HUES64 (cell line): ENCODE measurements at regions not wholly inside any gene's neighbourhood (a gene's known extent, or its start where the extent isn't known, plus 50 kb on each side); places are given as distances from the start of the nearest gene placed in this dataset.

Experiments used
- H3K27ac ChIP-seq: 2 replicates; pipeline ENCODE4 v1.7.0; 2013; ENCODE audit warnings: low read depth, low read length, inconsistent platforms
- H3K27me3 ChIP-seq: 2 replicates; pipeline ENCODE4 v1.6.1; 2013; ENCODE audit warnings: mild to moderate bottlenecking, low read length; ENCODE audit not compliant: insufficient read depth
- H3K36me3 ChIP-seq: 2 replicates; pipeline ENCODE4 v1.6.1; 2013; ENCODE audit warnings: mild to moderate bottlenecking, low read length; ENCODE audit not compliant: insufficient read depth
- H3K4me1 ChIP-seq: 2 replicates; pipeline ENCODE4 v1.6.1; 2013; ENCODE audit warnings: mild to moderate bottlenecking, low read length, moderate library complexity; ENCODE audit not compliant: insufficient read depth
- H3K4me3 ChIP-seq: 2 replicates; pipeline ENCODE4 v1.5.1; 2013; ENCODE audit warnings: mild to moderate bottlenecking, low read length, moderate library complexity
- H3K9ac ChIP-seq: 2 replicates; pipeline ENCODE4 v1.6.1; 2013; ENCODE audit warnings: mild to moderate bottlenecking, low read depth, low read length
- H3K9me3 ChIP-seq: 2 replicates; pipeline ENCODE4 v1.6.1; 2013; ENCODE audit warnings: low read depth, low read length; ENCODE audit not compliant: insufficient read depth
- WGBS: fragments of 150-250, 120-280 bp; methylation state at CpG from one replicate; pipeline ENCODE4 v1.1.7; 2013; ENCODE audit warnings: missing lambda C conversion rate; 5-methylcytosine and 5-hydroxymethylcytosine counted together

DNA sequence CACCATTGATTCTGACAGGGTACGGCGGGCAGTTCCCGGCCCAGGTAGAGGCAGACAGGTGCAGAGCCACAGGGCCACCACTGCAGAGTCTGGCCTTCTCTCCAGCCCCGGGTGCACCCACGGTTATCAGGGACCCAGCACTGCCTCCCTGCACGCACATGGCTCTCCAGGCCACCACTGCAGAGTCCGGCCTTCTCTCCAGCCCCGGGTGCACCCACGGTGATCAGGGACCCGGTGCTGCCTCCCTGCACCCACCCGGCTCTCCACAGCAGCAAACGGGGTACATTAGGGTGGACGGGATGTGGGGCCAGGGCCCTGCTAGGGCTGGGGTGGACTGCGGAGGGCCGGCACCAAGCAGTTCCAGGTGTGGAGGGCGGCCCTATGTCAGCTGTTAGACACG lies 272.9 kb downstream of the BRD1 start:
- H3K27ac ChIP-seq = no peak overlapping the region
- H3K9ac ChIP-seq = no peak overlapping the region
- H3K4me1 ChIP-seq = peaks cover 6% of the 10 kb centered on the region; the same call in 1 of the 2 replicates
- H3K9me3 ChIP-seq = peaks cover 9% of the 10 kb centered on the region
- 95% methylated on average over 17 of the region's 17 CpGs for WGBS
- no peaks in the 10 kb centered on the region for H3K36me3 ChIP-seq
- no peak overlapping the region for H3K4me3 ChIP-seq
- H3K27me3 ChIP-seq = no peaks in the 10 kb centered on the region

DNA sequence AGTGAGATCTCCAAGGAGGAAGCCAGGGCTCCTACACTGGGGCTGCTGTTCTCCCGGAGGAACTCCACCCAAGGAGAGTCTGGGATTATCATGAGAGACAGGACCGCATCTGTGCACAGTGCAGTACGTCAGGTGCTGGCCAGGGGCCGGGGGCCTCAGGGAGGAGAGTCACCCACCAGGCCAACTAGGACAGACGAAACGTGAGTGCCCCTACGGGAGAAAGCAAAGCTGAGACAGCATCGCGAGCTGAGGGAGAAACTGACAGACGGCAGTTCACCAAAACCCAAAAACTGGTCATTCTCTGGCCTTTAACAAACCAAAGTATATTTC lies 273.4 kb downstream of the BRD1 start:
- 95% methylated on average over 10 of the region's 10 CpGs for WGBS
- H3K4me3 ChIP-seq = no peak overlapping the region
- H3K36me3 ChIP-seq = no peaks in the 10 kb centered on the region
- no peak overlapping the region for H3K9ac ChIP-seq
- H3K27me3 ChIP-seq = no peaks in the 10 kb centered on the region
- peaks cover 6% of the 10 kb centered on the region; the same call in 1 of the 2 replicates for H3K4me1 ChIP-seq
- H3K9me3 ChIP-seq = peaks cover 9% of the 10 kb centered on the region
- no peak overlapping the region for H3K27ac ChIP-seq

DNA sequence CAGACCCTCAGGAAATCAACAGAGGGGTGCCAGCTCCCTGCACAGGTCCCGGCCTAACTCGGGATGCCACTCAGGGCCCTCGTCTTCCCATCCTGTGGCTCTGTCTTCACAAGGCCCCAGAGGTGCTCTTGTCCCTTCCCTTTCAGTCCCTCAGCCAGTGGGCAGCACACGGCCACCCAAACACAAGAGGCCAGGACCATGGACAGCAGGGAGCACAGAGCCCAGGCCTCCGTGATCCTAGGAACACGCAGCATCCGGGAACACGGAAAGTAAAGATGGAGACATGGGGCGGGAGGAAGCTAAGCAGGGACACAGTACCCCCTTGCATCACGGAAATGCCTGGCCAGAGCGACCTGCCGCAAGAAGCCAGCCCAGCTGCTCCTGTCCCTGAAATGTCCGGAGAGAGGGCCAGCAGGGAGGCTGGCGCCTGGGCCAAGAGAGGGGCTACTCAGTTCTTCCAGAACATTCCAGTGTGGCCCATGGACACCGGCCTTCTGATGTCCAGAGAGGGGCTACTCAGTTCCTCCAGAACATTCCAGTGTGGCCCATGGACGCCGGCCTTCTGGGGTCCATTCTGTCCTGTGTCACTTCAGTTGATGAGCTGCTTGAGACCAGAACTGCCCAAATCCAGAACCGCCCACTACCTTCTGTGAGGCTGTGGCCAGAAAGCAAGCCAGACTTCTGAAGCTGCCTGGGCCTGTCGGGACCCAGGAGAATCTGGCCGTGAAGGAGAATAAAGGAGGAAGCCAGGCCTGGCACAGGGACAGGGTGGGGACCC lies 274.0 kb downstream of the BRD1 start:
- Histone ChIP-seq H3K9me3 (peaks cover 9% of the 10 kb centered on the region), H3K27ac (no peak overlapping the region), H3K4me3 (no peak overlapping the region), H3K4me1 (peaks cover 6% of the 10 kb centered on the region; the same call in 1 of the 2 replicates), H3K9ac (no peak overlapping the region), H3K27me3 (no peaks in the 10 kb centered on the region), H3K36me3 (no peaks in the 10 kb centered on the region)
- 90% methylated on average over 20 of the region's 20 CpGs for WGBS

DNA sequence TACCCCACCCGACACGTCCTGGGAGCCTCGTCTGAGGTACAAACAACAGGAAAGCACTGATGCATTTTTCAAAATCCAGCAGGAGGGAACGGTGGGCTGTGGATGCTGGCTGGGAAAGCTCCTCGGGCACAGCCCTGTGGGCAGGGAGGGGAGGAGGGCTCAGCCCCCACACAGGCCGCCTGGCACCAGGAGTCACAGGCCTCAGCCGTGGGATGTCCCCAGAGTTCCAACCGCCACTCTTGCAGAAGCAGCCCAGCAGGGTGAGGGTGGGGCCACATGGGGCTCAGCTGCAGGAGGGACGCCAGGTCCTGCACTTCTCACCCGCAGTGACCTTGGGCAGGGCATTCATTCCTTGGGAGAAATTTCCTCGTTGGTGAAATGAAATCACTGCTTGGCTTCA lies 274.6 kb downstream of the BRD1 start:
- 91% methylated on average over 11 of the region's 11 CpGs for WGBS
- Histone ChIP-seq H3K9ac (no peak overlapping the region), H3K27ac (no peak overlapping the region), H3K4me1 (peaks cover 6% of the 10 kb centered on the region), H3K9me3 (peaks cover 9% of the 10 kb centered on the region), H3K4me3 (no peak overlapping the region), H3K27me3 (no peaks in the 10 kb centered on the region), H3K36me3 (no peaks in the 10 kb centered on the region)

DNA sequence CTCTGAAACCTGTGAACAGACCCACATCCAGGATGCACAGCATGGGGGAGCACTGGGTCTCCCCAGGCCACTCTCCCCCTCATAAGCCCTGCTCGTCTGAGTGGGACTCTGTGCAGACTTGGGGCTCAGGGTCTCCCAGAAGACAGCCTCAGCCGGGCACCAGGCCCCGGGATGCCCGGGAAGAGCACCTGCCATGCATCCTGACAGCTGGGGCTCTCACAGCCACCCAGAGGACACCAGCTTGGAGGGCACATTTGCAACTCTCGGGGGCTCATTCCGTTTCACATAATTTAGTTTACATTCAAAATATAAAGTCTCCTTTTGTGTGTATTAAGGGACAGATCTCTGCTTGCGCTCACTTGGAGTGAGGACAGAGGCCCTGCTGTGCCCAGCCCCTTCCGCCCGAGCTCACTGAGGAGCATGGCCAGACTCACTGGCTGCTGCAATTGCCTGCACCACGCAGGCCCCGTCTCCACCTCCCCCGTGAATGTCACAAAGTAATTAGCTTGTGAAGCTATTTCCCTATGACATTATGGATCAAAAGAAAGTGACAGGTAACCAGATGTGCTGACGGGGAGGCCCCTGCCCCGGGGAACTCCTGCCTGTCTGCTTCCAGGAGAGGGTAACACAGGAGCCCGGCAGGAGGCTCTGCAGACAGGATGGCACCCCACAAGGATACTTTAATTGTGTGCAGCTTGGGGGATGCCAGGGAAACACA lies 275.6 kb downstream of the BRD1 start:
- no peak overlapping the region for H3K9ac ChIP-seq
- peaks cover 6% of the 10 kb centered on the region for H3K4me1 ChIP-seq
- H3K4me3 ChIP-seq = no peak overlapping the region
- 59% methylated on average over 13 of the region's 15 CpGs for WGBS
- no peak overlapping the region for H3K27ac ChIP-seq
- peaks cover 9% of the 10 kb centered on the region for H3K9me3 ChIP-seq
- no peaks in the 10 kb centered on the region for H3K36me3 ChIP-seq
- H3K27me3 ChIP-seq = no peaks in the 10 kb centered on the region

DNA sequence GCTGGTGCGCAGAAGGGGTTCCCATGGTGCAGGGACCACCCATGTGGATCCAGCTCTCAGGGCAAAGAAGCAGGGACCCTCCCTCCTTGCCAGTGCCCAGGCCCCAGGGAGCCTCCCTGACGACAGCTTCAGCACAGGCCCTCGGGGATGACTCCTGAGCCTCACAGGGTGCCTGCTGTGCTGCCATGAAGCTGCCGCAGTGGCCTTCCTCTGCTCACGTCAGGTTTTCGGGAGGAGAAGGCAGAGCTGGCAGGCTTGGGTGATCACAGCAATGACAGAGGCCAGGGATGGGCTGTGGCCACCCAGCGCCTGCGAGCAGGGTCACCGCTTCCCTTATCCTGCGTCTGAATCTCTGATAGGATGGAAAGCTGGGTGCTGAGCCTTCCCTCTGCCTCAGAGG lies 276.2 kb downstream of the BRD1 start:
- WGBS = 93% methylated on average over 10 of the region's 10 CpGs
- H3K27me3 ChIP-seq = no peaks in the 10 kb centered on the region
- peaks cover 9% of the 10 kb centered on the region for H3K9me3 ChIP-seq
- H3K9ac ChIP-seq = no peak overlapping the region
- no peak overlapping the region for H3K4me3 ChIP-seq
- H3K27ac ChIP-seq = no peak overlapping the region
- H3K36me3 ChIP-seq = no peaks in the 10 kb centered on the region
- peaks cover 6% of the 10 kb centered on the region for H3K4me1 ChIP-seq

DNA sequence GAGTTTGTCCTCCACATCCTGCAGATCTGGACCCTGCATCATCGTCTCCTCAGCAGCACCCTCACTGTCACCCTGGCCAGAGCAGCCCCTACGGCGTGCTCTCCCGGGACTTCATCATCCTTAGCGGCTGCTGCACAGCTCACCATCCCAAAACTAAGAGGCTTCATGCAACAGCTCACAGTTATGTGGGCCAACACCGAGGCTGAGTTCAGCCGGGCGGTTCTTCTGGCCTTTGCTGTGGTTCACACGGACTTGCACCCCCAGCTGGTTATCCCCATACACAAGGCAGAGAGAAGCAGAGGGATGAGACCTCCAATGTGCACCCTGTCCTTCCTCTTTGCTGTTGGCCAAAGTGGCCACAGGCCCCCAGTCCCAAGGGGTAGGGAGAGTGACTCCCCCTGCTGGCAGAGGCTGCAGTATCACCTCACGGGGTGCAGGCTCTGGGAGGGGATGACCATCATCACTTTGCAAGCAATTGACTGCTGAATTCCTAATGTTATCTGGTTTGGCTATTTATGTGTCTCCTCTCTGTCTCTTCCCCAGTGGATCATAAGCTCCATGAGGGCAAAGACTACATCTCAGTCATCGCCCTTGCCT lies 276.8 kb downstream of the BRD1 start:
- WGBS = 94% methylated on average over 11 of the region's 11 CpGs
- H3K36me3 ChIP-seq = no peaks in the 10 kb centered on the region
- peaks cover 9% of the 10 kb centered on the region for H3K9me3 ChIP-seq
- H3K9ac ChIP-seq = no peak overlapping the region
- no peak overlapping the region for H3K27ac ChIP-seq
- H3K4me3 ChIP-seq = no peak overlapping the region
- no peaks in the 10 kb centered on the region for H3K27me3 ChIP-seq
- H3K4me1 ChIP-seq = peaks cover 6% of the 10 kb centered on the region

DNA sequence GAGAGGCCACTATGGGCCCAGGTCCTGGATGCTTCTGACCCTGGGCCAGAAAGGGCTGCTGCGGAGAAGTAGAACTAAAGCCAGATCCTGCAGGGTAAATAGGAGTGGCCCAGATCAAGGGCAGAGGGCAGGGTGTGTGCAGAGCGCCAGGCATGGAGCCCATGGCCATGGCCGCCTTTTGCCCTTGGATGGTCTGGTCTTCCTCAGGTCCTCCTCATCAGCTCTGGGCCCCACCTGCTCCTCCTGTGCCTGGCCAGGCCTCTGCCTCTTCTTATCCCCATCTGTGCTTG lies 277.6 kb downstream of the BRD1 start:
- Histone ChIP-seq H3K9me3 (peaks cover 9% of the 10 kb centered on the region), H3K36me3 (no peaks in the 10 kb centered on the region), H3K9ac (no peak overlapping the region), H3K27me3 (no peaks in the 10 kb centered on the region), H3K27ac (no peak overlapping the region), H3K4me3 (no peak overlapping the region), H3K4me1 (peaks cover 6% of the 10 kb centered on the region)
- 94% methylated on average over 3 of the region's 3 CpGs for WGBS

DNA sequence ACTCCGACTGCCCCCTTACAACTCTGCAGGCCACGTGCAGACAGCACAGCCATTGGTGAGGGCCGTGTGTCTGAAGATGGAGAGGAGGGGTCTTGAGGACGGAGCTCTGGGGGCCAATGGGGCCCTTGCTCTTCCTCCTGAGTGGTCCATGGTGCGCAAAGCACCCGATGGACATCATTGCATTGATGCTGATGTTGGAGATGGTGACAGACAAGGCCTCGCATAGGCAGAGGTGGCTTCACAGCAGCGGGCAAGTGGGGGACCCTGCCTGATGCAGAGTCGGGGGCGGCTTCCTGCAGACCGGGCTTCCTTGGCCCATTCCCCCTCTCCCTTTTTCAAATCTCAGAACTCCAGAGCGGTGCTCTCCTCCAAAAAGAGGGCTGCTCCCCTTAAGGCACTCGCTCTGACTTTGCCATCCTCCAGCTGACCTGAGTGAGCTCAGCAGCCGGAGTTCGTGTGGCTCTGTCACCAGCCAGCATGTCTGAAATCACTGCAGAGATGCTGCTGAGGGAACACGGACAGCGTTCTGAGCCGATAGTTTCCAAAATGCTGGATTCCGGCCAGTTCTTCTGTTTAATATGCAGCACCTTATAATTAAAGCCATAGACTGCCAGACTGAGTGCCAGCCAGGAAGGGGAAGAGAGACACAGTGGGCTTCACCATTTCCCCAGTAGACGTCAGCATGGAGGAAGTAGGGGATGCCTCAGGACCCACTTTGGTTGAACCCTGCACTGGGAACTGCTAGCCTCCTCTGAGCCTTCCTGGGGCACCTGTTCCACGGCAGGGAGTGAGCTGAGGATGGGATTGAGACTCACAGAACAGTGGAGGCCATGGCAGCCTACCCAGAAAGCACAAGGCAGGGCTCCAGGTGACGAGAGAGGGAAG lies 278.2 kb downstream of the BRD1 start:
- Histone ChIP-seq H3K4me1 (peaks cover 6% of the 10 kb centered on the region), H3K9ac (no peak overlapping the region), H3K27me3 (no peaks in the 10 kb centered on the region), H3K36me3 (no peaks in the 10 kb centered on the region), H3K4me3 (no peak overlapping the region), H3K9me3 (peaks cover 9% of the 10 kb centered on the region), H3K27ac (no peak overlapping the region)
- WGBS = 94% methylated on average over 22 of the region's 22 CpGs

DNA sequence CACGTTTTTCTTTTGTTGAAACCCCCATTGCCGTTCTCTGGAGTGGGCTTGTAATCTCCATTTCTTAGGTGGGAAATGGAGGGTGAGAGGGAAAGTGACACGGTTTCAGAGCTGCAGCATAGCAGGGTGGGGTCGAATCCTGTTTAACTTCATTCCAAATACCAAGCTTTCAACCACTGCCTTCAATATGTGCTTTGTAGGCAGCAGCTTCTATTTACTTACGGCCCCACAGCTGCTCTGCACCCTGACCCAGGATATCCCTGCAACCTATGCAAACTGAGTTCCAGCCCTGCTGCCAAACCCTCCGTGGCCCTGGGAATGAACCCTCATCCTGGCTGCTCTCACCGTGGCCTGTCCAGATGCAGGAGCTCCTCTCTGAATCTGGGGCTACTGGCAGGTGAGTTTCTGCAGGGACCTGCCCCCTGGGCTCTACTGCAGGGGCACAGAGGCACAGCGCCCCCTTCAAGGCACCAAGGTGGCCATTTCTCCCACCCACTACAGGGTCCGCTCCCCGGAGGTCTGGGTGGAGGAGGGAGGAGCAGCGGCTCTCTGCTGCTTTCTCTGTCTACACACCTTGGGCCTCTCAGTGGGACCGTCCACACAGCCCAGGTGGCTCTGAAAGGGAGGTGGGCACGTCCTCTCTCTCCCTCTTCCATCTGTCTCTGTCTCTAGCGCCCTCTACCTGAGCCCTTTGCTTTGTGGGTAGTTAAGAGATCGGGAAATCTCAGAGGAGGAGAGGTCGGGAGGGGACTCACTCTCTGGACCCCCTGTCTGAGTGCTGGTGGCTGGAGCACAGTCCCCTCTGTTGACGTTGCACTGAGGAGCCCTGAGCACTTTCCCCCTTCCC lies 279.1 kb downstream of the BRD1 start:
- peaks cover 9% of the 10 kb centered on the region for H3K9me3 ChIP-seq
- 69% methylated on average over 13 of the region's 17 CpGs for WGBS

More for the DNA sequence above, 279.1 kb downstream of the BRD1 start:
- Histone ChIP-seq H3K27ac (no peak overlapping the region), H3K27me3 (no peaks in the 10 kb centered on the region), H3K4me3 (no peak overlapping the region), H3K9ac (no peak overlapping the region), H3K36me3 (no peaks in the 10 kb centered on the region), H3K4me1 (peaks cover 6% of the 10 kb centered on the region)
